ENCODE measurements at regions not wholly inside any gene's neighbourhood (a gene's known extent, or its start where the extent isn't known, plus 50 kb on each side); places are given as distances from the start of the nearest gene placed in this dataset.

GRCh38 chr9:78122631-78123030, 91.0 kb upstream of the GNAQ start:
- H3K27ac ChIP-seq = no peak overlapping the region
- TF ChIP-seq, protein P1, sequence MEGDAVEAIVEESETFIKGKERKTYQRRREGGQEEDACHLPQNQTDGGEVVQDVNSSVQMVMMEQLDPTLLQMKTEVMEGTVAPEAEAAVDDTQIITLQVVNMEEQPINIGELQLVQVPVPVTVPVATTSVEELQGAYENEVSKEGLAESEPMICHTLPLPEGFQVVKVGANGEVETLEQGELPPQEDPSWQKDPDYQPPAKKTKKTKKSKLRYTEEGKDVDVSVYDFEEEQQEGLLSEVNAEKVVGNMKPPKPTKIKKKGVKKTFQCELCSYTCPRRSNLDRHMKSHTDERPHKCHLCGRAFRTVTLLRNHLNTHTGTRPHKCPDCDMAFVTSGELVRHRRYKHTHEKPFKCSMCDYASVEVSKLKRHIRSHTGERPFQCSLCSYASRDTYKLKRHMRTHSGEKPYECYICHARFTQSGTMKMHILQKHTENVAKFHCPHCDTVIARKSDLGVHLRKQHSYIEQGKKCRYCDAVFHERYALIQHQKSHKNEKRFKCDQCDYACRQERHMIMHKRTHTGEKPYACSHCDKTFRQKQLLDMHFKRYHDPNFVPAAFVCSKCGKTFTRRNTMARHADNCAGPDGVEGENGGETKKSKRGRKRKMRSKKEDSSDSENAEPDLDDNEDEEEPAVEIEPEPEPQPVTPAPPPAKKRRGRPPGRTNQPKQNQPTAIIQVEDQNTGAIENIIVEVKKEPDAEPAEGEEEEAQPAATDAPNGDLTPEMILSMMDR (IDR thresholded peaks at IDR 0.05) = no peak
- H3K36me3 ChIP-seq = no peaks in the 10 kb centered on the region
- ATAC-seq (ENCODE audit: insufficient number of reproducible peaks, low FRiP score, low read depth) = no peak
- H3K9me3 ChIP-seq = no peaks in the 10 kb centered on the region
- no peak for DNase-seq (ENCODE audit: low spot score)
- no peaks in the 10 kb centered on the region for H3K27me3 ChIP-seq (replicated peaks; ENCODE audit: insufficient read depth)
- H3K4me3 ChIP-seq = no peak overlapping the region
- H3K4me1 ChIP-seq (ENCODE audit: control insufficient read depth in 1 of 2, low read depth in 2 of 2) = no peaks in the 10 kb centered on the region

DNA sequence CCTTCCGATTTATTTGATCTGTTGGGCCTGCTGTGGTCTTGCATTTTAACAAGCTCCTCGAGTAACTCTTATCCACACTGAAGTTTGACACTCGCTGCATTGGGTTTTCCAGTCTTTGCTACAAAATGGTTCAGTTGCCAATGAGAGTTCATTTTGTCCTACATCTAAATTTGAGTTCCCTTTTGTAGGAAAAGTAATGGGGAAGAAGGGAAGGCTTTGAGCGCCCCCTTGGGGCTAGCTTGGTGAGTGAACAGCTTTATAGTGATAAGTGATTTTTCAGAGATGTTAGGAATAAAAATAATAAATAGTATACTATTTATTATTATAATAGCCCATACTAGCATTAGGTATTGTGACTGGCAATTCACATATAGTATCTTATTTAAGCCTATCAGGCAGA, 89.9 kb upstream of the GNAQ start:
- no peak for DNase-seq (ENCODE audit: low spot score)
- TF ChIP-seq, protein P1 (IDR thresholded peaks at IDR 0.05) = peak; percentile 37
- no peaks in the 10 kb centered on the region for H3K27me3 ChIP-seq (replicated peaks; ENCODE audit: insufficient read depth)
- no peak for ATAC-seq (ENCODE audit: insufficient number of reproducible peaks, low FRiP score, low read depth)
- H3K36me3 ChIP-seq = no peaks in the 10 kb centered on the region
- H3K4me1 ChIP-seq (ENCODE audit: control insufficient read depth in 1 of 2, low read depth in 2 of 2) = no peaks in the 10 kb centered on the region
- no peaks in the 10 kb centered on the region for H3K9me3 ChIP-seq
- no peak overlapping the region for H3K27ac ChIP-seq
- no peak overlapping the region for H3K4me3 ChIP-seq

DNA sequence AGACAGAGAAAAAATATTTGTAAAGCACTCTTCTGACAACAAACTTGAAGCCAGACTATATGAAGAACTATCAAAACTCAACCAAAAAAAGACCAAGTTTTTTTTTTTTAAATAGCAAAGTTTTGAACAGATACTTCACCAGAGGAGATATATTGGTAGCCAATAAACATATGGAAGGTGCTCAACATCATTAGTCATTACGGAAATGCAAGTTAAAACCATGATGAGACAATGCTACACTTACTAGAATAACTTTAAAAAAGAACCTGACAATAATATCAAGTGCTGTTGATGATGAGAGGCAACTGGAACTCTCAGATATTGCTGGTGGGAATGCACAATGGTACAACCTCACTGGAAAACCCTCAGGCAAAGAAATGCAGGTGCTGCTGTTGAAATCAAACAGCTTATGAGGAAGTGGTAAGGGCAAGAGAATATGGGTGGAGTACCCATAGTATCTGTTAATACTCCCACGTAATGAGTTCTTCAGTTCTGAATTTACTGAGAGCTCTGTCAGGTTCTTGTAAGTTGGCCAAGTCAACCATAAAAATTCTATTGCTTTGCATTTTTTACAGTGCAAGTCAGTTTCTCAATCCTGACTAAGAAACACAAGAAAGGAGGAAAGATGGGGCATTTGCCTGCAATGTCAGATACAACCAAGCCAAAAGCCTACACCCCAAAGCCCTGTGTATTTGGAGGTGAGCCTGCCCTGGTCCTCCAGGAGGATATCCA, 87.3 kb upstream of the GNAQ start:
- ATAC-seq (ENCODE audit: insufficient number of reproducible peaks, low FRiP score, low read depth) = no peak
- H3K9me3 ChIP-seq = no peaks in the 10 kb centered on the region
- H3K27ac ChIP-seq = no peak overlapping the region

GRCh38 chr9:78115073-78115472, 83.5 kb upstream of the GNAQ start:
- Histone ChIP-seq H3K36me3 (no peaks in the 10 kb centered on the region), H3K27ac (no peak overlapping the region), H3K27me3 (replicated peaks; ENCODE audit: insufficient read depth) (no peaks in the 10 kb centered on the region), H3K9me3 (no peaks in the 10 kb centered on the region), H3K4me3 (no peak overlapping the region), H3K4me1 (ENCODE audit: control insufficient read depth in 1 of 2, low read depth in 2 of 2) (no peaks in the 10 kb centered on the region)
- ATAC-seq (ENCODE audit: insufficient number of reproducible peaks, low FRiP score, low read depth) (no peak), DNase-seq (ENCODE audit: low spot score) (no peak)
- TF ChIP-seq, protein P1 (IDR thresholded peaks at IDR 0.05) = no peak

More for the DNA sequence above, 87.3 kb upstream of the GNAQ start:
- no peaks in the 10 kb centered on the region for H3K36me3 ChIP-seq
- H3K4me3 ChIP-seq = no peak overlapping the region
- TF ChIP-seq, protein P1 (IDR thresholded peaks at IDR 0.05) = no peak
- no peak for DNase-seq (ENCODE audit: low spot score)
- no peaks in the 10 kb centered on the region for H3K4me1 ChIP-seq (ENCODE audit: control insufficient read depth in 1 of 2, low read depth in 2 of 2)
- H3K27me3 ChIP-seq (replicated peaks; ENCODE audit: insufficient read depth) = no peaks in the 10 kb centered on the region

DNA sequence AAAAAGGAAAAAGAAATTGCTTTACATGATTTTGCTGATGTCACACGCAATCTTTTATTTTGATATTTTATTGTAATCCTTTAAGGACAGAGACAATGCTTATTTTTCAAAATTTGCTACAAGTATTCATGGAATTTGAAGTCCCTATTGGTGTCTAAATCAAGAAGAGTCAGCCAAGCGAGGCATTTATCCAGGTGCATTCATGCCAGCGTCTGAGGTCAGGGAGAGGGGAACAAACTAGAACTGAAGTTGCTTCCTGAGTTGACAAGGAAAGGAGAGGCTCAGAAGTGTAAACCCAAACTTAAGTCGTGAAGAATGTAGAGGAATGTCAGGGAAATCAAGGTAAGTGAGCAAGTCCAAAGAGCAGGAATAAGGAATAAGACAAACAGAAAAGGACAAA, 83.0 kb upstream of the GNAQ start:
- Histone ChIP-seq H3K27me3 (replicated peaks; ENCODE audit: insufficient read depth) (no peaks in the 10 kb centered on the region), H3K27ac (no peak overlapping the region), H3K4me1 (ENCODE audit: control insufficient read depth in 1 of 2, low read depth in 2 of 2) (no peaks in the 10 kb centered on the region), H3K4me3 (no peak overlapping the region), H3K9me3 (no peaks in the 10 kb centered on the region), H3K36me3 (no peaks in the 10 kb centered on the region)
- ATAC-seq (ENCODE audit: insufficient number of reproducible peaks, low FRiP score, low read depth) (no peak), DNase-seq (ENCODE audit: low spot score) (no peak)
- TF ChIP-seq, protein P1 (IDR thresholded peaks at IDR 0.05) = no peak
